GM19463 (cell line): ENCODE measurements at regions not wholly inside any gene's neighbourhood (a gene's known extent, or its start where the extent isn't known, plus 50 kb on each side); places are given as distances from the start of the nearest gene placed in this dataset.

ENCODE experiments used
- ATAC-seq: cut with Tn5 transposase; IDR thresholded peaks from one replicate; pipeline ENCODE4 v1.9.1; 2021; ENCODE audit warnings: mild to moderate bottlenecking, moderate library complexity; ENCODE audit not compliant: unreplicated experiment

GRCh38 chr15:94882071-94882712 lies 650.8 kb downstream of the MCTP2 start:
- ATAC-seq = no peak

DNA sequence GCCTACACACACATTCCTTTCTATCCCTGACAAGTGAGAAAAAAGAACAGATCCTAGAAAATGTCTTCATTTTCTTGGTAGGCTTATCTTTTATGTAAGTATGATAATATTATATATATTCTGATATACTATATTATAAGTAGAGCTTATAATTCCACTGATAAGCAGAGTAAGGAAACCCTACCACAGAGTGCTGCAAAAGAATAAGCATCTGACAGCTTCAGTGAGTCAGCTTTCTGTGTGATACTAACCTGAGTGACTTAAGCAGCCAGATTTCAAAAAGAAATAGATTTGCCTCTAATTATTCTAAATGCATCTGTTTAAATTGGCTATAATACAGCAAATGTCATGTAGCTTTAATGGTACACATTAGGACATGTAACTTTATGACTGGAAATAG lies 656.0 kb downstream of the MCTP2 start:
- no peak for ATAC-seq

GRCh38 chr15:94889153-94889552 lies 657.8 kb downstream of the MCTP2 start:
- no peak for ATAC-seq

GRCh38 chr15:94893091-94893490 lies 661.7 kb downstream of the MCTP2 start:
- no peak for ATAC-seq

DNA sequence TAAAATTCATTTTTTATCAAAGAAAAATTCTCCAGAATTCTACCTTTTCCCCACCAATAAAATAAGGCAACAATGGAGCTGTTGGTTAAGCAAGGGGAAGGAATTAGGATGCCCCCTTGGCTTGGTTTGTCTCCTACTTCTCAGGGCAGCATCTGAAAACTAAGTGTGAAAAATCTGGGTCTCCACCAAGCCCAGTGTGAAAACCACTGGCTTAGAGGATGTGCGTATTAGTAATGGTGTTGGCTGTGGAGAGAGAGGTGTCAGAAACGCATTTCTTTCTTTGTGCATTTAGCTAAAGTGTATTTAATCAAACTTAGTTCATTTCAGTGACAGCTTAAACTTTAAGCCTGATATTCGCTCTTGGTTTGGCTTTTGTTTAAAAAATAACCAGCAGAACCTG lies 662.7 kb downstream of the MCTP2 start:
- ATAC-seq = no peak

DNA sequence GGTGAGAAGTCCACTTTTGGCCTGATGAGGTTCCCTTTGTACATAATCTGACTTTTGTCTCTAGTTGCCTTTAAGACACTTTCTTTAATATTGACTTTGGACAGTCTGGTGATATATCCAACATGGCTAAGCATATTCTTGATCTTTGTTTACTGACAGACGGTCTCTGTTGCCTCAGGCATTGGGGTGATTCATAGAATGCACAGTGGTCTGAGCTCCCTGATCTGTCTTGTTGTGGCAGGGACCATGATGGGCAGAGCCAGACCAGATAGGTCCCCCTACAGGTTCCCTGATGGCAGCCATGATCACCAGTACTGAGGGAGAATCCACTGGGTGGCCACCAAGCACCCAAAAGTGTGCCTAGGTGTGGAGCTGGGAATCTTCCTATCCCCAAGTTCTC lies 678.1 kb downstream of the MCTP2 start:
- no peak for ATAC-seq

DNA sequence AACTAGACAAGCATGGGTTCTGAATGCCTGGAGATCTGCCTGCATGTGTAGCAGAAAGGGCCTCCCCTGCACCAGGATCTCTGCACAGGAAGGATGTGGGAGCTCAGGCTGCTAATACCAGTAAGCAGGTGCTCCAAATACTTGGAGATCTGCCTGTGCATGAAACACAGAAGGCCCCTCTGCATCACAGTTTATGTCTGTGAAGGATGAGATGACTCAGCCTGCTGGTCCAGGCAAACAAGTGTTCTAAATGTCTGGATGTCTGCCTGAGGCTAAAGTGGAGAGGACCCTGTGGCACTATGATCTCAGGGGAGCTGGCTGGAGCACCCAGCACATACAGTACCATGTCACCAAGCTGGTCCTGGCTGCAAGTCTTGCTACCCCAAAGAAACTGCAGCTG lies 678.8 kb downstream of the MCTP2 start:
- no peak for ATAC-seq

- no peak for ATAC-seq
Observed at GRCh38 chr15:94912760-94913159, 681.4 kb downstream of the MCTP2 start.

- no peak for ATAC-seq
Observed at GRCh38 chr15:94917068-94917467, 685.7 kb downstream of the MCTP2 start.

DNA sequence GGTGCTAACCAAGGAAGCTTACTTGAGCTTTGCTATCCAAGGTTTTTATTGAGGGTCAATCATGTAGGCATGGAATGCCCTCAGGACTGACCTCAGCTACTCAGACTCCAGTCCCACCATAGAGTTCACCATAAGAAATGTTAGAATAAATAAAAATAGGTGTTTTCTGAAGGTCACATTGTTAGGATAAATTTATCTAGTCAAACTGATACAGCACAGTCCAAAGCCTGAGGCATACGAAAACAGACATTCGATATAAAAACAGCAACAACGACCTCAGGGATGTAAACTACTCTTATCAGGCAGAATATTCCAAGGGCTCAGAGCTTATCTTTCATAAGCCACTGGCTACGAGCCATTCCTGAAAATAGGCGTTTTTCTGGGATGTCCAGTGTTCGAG lies 690.6 kb downstream of the MCTP2 start:
- no peak for ATAC-seq

- no peak for ATAC-seq
Observed at GRCh38 chr15:94924057-94924456, 692.7 kb downstream of the MCTP2 start.

DNA sequence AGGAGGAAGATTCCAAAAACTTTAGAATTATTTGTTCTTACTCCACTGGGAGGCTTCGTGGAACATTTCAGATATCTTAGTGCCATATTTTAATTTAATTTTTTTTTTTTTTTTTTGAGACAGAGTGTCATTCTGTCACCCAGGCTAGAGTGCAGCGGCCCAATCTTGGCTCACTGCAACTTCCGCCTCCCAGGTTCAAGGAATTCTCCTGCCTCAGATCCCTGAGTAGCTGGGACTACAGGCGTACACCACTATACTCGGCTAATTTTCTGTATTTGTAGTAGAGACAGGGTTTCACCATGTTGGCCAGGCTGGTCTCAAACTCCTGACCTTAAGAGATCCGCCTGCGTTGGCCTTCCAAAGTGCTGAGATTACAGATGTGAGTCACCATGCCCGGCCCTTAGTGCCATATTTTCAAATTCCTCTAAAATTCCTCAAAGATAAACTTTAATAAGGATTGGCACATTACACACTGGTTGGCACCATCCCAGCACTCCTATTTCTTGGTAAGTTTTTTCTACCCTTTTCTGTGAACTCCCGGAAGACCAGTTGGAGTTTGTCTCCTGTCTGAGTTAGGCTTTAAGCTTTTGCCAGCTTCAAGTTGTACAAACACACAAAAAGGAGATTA lies 693.7 kb downstream of the MCTP2 start:
- ATAC-seq = no peak

- ATAC-seq = no peak
Observed at GRCh38 chr15:94925680-94926079, 694.3 kb downstream of the MCTP2 start.

- no peak for ATAC-seq
Observed at GRCh38 chr15:94927003-94927402, 695.6 kb downstream of the MCTP2 start.

DNA sequence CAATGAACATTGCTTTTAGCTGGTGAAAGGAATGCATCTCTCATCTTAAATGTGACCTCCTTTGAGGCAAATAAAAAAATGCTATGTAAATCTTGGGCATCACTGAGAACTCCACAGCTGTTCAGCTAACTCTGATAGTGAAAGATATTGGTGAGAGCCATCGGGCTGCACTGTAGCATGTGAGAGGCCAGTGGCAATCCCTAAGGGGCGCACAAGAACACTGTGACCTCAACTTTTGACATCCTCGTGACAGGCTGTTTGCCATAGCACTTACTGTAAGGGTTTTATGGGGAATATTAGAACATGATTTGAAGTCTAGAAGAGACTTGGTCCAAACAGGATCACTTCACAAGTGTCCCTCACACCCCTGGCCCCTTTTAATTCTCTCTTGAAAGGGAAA lies 697.9 kb downstream of the MCTP2 start:
- no peak for ATAC-seq

DNA sequence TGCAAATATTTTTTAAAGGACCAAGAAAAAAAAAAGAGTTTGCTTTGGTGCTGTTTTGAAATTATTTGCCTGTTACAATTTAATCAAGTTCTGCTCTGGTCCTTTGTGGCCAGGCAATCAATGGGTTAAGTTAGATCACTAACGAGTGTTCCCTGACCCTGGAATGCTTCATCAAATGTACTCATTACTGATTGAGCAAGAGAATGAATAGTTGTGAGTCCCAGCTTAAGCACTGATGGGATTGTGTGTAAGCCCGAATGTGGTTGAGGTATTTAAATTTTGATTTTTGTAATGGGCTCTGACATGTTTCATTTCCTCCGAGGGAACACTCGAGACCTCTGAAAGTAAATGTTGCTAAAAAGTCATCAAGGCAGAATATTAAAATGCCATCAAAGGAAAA lies 699.1 kb downstream of the MCTP2 start:
- ATAC-seq = no peak

DNA sequence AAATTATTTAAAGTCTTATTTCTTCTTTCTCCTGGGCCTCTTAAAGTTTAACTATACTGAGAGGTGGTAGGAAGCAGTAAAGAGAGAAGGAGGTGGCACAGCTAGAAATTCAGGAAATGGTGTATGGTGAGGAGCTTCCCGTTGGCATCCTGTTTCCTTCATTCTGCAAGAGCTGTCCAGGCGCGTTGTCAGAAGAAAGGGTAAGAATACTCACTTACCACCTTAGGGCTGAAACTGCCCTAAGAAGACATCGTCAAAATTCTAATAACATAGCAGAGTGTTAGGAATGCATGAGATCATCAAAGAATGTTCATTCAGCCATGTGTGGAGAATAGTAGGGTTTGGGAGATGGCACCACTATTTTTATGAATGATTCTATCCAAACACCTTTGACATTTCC lies 699.6 kb downstream of the MCTP2 start:
- ATAC-seq = no peak

DNA sequence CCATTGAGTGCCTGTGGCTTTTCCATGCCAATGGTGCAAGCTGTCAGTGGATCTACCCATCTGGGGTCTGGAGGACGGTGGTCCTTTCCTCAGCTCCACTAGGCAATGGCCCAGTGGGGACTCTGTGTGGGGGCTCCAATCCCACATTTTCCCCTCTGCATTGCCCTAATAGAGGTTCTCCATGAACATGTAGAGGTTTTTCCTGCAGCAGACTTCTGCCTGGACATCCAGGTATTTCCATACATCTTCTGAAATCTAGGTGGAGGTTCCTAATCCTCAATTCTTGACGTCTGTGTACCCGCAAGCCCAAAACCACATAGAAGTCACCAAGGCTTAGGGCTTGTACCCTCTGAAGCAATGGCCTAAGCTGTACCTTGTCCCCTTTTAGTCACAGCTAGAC lies 703.1 kb downstream of the MCTP2 start:
- ATAC-seq = no peak

DNA sequence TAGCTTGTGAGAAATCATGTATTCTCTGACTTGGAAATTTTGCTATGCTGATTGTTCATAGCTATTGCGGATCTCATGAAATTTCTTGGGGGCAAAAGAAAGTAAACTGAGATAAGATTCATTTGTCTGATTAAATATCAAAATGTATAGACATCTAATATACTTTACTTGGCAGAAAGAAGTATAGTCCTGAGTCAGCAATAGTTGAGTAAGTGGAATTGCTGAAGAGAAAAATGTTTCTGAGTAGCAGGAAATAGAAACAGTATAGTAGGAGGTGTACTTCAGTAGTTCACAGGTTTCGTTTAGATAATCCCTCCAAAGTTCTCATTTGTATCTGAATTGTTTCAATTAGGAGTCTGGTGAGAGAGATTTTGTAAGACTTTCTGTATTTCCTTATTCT lies 705.9 kb downstream of the MCTP2 start:
- ATAC-seq = no peak

DNA sequence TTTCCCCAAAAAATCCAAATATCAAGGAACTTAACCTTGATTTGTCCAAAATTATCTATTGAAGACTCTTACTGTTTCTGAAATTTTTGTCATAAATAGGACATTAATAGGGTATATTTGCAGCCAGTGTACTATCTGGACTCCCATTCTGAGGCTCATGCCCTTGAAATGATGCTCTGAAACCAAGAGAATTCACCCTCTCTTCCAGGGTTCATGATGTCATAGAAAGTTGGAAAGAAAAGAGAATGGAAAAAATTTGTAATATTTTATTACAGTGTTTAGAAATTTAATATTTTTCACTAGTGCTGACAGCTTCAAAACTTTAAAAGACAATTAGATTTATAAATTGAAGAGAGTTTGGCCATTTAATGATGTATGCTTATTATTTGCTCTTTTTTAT lies 712.5 kb downstream of the MCTP2 start:
- no peak for ATAC-seq

DNA sequence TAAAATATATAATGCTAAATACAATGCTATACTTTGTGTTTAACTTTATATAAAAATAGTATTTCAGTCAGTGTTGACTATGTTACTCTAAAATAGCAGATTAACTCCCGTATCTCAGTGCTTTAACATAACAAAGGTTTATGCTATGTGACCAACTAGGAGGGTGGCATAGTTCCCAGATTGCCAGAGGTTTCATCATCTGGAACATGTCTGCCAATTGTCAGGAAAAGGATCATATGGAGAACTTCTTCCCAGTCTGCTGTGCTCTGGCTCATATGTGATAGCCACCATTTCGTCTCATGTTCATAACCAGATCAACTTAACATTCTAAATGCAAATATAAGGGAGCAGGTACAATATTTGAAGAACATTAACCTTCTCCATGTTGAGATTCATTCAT lies 720.2 kb downstream of the MCTP2 start:
- no peak for ATAC-seq

DNA sequence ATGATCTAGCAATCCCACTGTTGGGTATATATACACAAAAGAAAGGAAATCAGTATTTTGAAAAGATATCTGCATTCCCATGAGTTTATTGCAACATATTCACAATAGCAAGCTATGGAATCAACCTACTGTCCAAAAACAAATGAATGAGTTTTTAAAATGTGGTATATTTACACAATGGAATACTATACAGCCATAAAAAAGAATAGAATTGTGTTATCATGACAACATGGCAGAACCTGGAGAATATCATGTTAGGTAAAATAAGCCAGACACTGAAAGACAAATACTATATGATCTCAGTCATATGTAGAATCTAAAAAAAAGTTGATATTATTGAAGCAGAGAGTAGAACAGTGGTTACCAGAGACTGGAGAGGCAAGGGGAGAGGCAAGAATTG lies 732.6 kb downstream of the MCTP2 start:
- no peak for ATAC-seq

GRCh38 chr15:94965593-94965992 lies 734.2 kb downstream of the MCTP2 start:
- ATAC-seq = no peak
